Mammary epithelial cell (primary cell): ENCODE measurements at regions not wholly inside any gene's neighbourhood (a gene's known extent, or its start where the extent isn't known, plus 50 kb on each side); places are given as distances from the start of the nearest gene placed in this dataset.

Experiments used
- CTCF ChIP-seq, 2 donors: IDR thresholded peaks in 1 of 2; conservative IDR thresholded peaks in 1 of 2; 2 replicates each; pipeline ENCODE4 v1.5.1; 2011 to 2012; ENCODE audit warnings: inconsistent platforms in 2 of 2, low read length in 2 of 2, mild to moderate bottlenecking in 2 of 2, control low read depth in 1 of 2, low read depth in 1 of 2; ENCODE audit not compliant: insufficient read depth in 1 of 2; ENCODE audit errors: extremely low read depth in 1 of 2
- EZH2 ChIP-seq: IDR thresholded peaks from 2 replicates; pipeline ENCODE4 v1.6.1; 2012; ENCODE audit warnings: low read length, inconsistent platforms, borderline replicate concordance

GRCh38 chr5:112630246-112631009, 107.3 kb upstream of the APC start:
- TF ChIP-seq CTCF (conservative IDR thresholded peaks at IDR 0.05 in 1 of 2, IDR thresholded peaks at IDR 0.05 in 1 of 2; ENCODE audit: extremely low read depth in 1 of 2, insufficient read depth in 1 of 2, low read depth in 1 of 2, low read length in 2 of 2) = no peak
- no peak for TF ChIP-seq EZH2
